Stimulated activated CD4-positive, alpha-beta T cell treated with anti-CD3 and anti-CD28 coated beads, TNF-alpha, amount 100 ng/mL, for 1 hour (primary cell): ENCODE measurements at regions not wholly inside any gene's neighbourhood (a gene's known extent, or its start where the extent isn't known, plus 50 kb on each side); places are given as distances from the start of the nearest gene placed in this dataset.
"Not testable (repeated sequence)": the region's sequence is repeated elsewhere in the genome, so short reads cannot be mapped to it uniquely, and the experiment has no call there.

Experiments used
- DNase-seq, 3 donors: peaks; one replicate each; pipeline ENCODE4 v3.0.0-alpha.2; 2020; ENCODE audit warnings: low read depth in 3 of 3, low spot score in 1 of 3

GRCh38 chr2:132220589-132220988, 58.8 kb upstream of the ANKRD30BL start:
- not testable (repeated sequence) for DNase-seq

DNA sequence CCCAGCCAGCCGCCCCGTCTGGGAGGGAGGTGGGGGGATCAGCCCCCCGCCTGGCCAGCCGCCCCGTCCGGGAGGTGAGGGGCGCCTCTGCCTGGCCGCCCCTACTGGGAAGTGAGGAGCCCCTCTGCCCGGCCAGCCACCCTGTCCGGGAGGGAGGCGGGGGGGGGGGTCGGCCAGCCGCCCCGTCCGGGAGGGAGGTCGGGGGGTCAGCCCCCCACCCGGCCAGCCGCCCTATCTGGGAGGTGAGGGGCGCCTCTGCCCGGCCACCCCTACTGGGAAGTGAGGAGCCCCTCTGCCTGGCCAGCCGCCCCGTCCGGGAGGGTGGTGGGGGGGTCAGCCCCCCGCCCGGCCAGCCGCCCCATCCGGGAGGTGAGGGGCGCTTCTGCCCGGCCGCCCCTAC, 60.1 kb upstream of the ANKRD30BL start:
- DNase-seq = not testable (repeated sequence)

DNA sequence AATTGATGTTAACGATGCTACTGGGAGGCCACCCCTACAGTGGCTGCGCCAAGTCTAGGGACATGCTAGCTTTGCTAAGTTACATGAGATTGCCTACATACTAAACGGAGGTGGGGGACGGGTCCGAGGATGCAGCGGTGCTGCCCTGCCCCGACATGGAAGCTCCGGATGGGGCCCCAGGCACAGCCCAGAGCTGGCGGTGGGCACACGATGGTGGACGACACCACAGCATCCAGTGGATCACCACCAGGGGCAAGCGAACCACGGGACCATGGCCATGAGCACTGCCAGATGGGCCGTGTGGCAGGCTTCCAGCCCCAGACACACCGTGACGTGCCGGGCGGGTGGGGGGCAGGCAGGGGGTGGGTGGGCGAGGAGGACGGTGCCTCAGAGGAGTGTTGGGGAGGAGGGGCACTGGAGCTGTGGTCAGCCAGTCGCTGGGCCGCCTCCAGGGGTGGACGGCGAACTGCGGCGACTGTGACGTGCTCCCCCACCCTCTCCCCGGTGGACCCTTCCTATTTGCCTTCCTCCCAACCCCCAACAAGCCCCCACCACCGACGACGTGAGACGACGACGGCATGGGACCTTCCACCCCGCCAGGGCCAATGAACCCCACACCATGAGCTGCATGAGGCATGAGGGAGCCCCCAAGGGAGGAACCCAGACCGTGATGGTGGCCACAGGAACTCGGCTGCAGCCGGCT, 90.6 kb upstream of the ANKRD30BL start:
- no peak for DNase-seq

DNA sequence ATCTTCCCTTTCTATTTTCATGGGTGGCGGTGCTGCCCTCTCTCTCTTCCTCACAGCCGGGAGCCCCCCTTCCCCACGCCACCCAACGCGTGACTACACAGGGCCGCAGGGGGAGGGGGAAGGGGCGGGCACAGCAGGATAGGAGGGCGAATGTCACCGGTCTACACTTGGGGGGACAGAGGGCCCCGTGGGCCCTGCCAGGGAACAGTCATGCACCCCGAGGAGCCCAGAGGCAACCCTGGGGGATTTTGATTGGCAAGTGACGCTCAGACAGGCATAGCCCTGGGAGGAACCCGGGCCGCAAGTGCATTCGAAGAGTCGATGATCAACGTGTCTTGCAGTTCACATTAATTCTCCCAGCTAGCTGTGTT, 91.1 kb upstream of the ANKRD30BL start:
- no peak for DNase-seq

DNA sequence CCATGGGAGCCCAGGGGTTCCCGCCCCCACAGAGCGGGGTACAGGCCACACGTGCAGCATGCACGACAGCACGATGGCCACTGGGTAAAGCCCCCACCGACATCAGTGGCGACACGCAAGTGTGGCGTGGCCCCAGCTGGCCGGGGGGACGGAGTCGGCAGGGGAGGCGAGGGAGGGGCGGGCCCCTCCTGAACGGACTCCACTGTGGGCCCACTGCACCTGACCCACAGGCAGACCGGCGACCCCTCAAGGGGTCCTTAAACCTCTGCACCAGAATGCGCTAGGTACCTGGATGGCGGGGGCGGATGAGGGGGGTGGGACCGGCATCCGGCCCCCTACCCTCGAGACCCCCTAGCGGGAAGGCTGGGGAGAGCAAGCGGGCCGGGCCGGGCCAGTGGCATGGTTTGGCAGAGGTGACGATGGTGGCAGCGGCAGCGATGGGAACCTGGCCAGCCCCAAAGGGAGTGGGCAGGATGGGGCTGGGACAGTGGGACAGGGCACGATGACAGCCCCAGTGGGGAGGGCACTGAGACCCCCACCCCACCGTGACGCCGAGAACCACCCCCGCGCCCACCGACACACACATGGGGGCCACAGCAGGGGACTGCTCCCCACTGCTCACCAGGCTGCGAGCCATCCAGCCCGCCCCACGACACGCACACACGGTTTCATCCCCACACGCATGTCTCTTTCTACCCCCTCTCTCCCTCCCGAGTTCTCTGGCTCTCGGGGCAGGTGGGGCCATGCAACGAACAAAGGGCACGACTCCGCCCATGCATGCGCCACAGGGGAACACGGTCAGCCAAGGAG, 91.9 kb upstream of the ANKRD30BL start:
- DNase-seq = no peak

DNA sequence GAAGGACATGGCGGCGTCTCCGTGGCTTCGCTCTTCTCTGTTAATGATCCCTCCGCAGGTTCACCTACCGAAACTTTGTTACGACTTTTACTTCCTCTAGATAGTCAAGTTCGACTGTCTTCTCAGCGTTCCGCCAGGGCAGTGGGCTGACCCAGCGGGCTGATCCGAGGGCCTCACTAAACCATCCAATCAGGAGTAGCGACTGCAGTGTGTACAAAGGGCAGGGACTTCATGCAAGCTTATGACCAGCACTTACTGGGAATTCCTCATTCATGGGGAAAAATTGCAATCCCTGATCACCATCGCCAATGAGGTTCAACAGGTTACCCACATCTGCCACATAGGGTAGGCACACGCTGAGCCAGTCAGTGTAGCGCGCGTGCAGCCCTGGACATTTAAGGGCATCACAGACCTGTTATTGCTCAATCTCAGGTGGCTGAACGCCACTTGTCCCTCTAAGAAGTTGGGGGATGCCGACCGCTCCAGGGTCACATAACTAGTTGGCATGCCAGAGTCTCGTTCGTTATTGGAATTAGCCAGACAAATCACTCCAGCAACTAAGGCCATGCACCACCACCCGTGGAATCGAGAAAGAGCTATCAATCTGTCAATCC, 92.7 kb upstream of the ANKRD30BL start:
- not testable (repeated sequence) for DNase-seq

DNA sequence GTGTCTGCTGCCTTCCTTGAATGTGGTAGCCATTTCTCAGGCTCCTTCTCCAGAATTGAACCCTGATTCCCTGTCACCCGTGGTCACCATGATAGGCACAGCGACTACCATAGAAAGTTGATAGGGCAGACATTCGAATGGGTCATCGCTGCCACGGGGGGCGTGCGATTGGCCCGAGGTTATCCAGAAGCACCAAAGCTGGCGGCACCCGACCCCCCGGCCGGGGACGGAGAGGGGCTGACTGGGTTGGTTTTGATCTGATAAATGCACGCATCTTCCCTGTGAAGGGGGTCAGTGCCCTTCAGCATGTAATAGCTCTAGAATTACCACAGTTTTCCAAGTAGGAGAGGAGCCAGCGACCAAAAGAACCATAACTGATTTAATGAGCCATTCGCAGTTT, 94.0 kb upstream of the ANKRD30BL start:
- DNase-seq = no peak

DNA sequence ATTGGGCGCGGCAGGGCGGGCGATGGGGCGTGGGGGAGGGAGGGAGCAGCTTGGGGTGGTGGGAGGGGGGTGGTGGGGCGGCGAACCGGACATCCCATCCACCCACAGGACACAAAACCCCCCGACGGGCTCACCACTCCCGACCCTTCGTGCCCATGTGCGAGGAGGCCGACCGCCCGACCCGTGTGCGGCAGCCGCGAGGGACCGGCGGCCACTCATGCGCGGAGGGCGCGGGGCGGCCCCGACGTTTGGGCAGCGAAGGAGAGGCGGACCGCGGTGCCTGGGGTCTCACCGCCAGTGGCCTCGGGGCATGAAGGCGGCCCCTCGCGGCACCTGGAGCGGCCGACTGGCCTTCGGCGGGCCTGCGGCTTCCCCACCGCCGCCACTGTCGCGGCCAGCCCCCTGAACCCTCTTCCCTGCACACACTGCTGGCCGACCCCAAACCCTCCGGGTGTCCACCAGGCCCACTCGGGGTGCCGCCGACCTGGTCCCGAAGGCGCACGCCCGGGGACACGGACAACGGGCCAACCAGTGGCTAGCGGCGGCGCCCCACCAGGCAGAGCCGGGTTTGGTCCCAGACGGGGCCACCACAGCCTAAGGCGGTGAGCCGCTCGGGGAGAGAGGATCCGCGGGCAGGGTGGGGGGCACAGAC, 94.6 kb upstream of the ANKRD30BL start:
- no peak for DNase-seq

DNA sequence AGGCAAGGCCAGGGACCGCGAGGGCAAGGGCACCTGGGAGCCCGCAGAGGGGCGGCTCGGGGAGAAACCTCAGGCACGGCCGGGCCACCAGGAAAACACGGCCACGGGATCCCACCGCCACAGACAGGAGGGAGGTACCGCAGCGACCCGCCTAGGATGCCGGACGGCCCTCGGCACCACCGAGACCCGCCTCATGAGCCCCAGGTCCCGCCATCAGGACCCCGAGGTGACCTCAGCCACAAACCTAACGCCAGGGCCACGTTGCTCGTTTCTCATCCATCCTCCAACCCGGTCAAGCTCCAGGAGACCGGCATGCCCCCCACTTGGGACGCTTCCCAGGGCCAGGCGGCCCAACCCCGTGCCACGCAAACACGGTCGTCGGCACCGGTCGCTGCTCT, 95.2 kb upstream of the ANKRD30BL start:
- not testable (repeated sequence) for DNase-seq

- DNase-seq = not testable (repeated sequence)
Measured at GRCh38 chr2:132257301-132258171, 95.8 kb upstream of the ANKRD30BL start.

- DNase-seq = not testable (repeated sequence)
Measured at GRCh38 chr2:132259276-132259675, 97.5 kb upstream of the ANKRD30BL start.

DNA sequence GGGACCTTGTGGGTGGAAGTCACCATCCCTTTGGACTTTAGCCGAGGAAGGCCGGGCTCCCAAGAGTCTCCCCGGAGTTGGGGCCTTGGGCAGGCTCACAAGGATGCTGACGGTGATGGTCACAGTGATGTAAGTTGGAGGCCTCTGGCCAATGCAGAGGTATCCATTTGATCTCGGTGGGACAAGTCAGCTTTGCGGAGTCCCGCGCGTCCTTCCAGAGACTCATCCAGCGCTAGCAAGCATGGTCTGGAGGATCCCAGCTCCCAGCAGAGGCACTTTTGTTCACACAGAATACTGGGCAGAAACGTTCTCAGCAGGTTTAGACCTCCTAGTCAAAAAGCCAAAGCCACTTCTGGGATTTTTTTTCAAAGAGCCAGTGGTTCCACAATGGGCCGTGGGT, 103.8 kb upstream of the ANKRD30BL start:
- not testable (repeated sequence) for DNase-seq

GRCh38 chr2:132267105-132267497, 105.3 kb upstream of the ANKRD30BL start:
- DNase-seq = no peak

- not testable (repeated sequence) for DNase-seq
Measured at GRCh38 chr2:132267498-132268283, 105.9 kb upstream of the ANKRD30BL start.

GRCh38 chr2:132268284-132268976, 106.7 kb upstream of the ANKRD30BL start:
- DNase-seq = peak in 1 of 3 donors; percentile 9

GRCh38 chr2:132268977-132269523, 107.3 kb upstream of the ANKRD30BL start:
- DNase-seq = no peak

DNA sequence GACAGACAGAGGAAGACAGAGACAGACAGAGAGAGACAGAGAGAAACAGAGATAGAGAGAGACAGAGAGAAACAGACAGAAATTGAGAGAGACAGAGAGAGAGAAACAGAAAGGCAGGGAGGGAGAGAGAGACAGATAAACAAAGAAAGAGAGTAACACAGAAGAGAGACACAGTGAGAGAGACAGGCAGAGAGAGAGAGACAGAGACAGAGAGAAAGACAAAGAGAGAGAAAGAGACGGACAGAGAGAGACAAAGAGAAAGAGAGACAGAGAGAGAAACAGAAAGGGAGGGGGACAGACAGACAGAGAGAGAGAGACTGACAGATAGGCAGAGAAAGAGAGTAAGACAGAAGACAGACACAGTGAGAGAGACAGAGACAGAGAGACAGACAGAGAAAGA, 108.5 kb upstream of the ANKRD30BL start:
- DNase-seq = no peak

DNA sequence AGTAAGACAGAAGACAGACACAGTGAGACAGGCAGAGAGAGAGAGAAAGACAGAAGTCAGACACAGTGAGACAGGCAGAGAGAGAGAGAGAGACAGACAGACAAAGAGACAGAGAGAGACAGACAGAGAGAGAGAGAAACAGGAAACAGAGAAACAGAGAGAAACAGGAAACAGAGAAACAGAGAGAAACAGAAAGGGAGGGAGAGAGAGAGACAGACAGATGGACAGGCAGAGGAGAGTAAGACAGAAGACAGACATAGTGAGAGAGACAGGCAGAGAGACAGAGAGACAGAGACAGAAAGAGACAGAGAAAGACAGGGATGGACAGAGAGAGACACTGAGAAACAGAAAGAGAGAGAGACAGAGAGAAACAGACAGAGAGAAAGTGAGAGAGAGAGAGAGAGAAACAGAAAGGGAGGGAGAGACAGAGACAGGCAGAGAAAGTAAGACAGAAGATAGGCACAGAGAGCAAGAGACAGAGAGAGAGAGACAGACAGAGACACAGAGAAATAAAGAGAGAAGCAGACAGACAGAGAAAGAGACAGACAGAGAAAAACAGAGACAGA, 109.3 kb upstream of the ANKRD30BL start:
- DNase-seq = no peak

- DNase-seq = not testable (repeated sequence)
Measured at GRCh38 chr2:132271794-132272193, 110.0 kb upstream of the ANKRD30BL start.
